Putamen (tissue), 1 donor: ENCODE measurements at regions not wholly inside any gene's neighbourhood (a gene's known extent, or its start where the extent isn't known, plus 50 kb on each side); places are given as distances from the start of the nearest gene placed in this dataset.

Experiments used
- DNase-seq: peaks from one replicate; pipeline ENCODE4 v3.0.0-alpha.2; 2016; ENCODE audit warnings: low spot score

DNA sequence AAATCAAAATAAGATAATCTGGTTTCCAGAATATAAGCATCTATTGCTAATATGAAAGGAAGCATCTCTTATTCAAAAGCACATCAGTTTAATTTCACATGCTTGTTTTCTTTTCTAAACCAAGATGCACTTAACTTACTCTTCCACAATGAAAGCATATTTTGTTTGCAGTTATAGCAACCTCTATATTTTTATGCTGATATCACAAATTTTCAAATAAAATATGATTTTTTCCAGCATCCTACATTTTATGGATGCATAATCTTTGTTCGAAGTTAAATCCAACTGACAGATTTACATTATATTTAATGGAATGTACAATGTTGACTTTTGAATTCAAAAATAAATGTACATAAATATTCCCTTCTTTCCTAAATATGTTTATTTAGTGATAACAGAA, 978.3 kb upstream of the B3GALT2 start:
- DNase-seq = no peak

- DNase-seq = no peak
Measured at GRCh38 chr1:194161591-194161990, 975.2 kb upstream of the B3GALT2 start.

DNA sequence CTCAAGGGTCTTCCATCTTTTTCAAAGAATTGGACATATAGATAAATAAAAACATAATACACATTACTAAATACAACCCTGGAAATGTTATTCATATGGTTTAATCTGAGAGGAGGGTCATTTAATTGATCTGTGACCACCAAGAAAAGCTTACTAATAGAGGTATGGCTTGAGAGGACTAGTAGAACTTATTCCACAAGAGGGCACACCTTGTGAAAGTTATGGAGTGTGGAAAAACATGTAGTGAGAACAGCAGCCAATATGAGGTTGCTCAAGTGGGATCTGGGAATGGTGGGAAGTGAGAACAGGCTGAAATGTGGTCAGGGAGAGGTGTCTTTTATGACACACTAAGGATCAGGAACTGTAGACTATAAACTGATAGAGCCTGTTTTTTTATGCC, 973.5 kb upstream of the B3GALT2 start:
- no peak for DNase-seq

DNA sequence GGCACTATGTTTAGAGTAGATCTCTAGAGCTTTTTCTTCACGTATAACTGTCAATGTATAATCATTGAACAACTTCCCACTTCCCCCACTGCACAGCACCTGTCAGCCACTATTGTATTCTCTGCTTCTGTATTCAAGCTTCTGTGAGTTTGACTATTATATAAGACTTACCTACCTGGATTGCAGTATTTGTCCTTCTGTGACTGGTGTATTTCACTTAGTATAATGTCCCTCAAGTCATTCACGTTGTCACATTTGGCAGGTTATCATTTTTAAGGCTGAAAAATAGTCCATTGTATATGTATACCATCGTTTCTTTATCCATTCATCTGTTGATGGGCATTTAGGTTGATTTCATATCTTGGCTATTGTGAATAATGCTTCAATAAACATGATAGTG, 969.5 kb upstream of the B3GALT2 start:
- no peak for DNase-seq

DNA sequence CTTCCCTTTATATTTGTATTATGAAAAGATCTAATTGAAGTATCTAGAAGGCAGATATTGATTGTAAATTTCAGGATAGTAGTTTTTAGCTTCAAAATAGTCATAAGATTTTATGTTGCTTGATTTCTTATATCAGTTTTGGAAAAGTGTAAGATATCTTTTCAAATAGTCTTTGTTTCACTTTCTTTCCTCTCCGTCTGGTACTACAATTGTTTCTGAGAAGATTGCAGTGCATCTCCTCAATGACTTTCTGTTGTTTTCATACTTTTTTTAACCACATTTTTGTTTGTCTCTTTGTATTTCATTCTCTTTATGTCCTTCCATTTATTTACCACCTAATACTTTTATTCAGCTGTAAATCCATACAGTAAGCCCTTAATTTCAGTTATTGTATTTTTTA, 964.6 kb upstream of the B3GALT2 start:
- DNase-seq = no peak

DNA sequence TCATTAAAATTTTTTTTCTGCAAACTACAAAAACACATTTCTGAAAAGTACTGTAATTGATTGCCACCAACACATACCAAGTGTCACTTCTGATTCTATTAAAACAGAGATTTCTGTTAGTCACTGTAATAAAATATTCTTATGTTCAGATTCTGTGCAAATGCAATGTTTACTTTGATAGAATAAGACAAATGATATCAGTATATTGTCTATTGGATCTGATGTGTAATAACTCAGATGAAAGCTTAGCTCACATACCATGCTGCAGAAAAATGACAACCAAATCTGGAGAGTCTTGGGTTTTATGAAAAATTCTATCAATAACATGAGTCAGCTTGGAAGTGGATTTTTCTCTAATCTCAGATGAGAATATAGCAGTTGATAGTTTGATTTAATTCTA, 963.8 kb upstream of the B3GALT2 start:
- DNase-seq = no peak

GRCh38 chr1:194133152-194133551, 946.7 kb upstream of the B3GALT2 start:
- DNase-seq = no peak

DNA sequence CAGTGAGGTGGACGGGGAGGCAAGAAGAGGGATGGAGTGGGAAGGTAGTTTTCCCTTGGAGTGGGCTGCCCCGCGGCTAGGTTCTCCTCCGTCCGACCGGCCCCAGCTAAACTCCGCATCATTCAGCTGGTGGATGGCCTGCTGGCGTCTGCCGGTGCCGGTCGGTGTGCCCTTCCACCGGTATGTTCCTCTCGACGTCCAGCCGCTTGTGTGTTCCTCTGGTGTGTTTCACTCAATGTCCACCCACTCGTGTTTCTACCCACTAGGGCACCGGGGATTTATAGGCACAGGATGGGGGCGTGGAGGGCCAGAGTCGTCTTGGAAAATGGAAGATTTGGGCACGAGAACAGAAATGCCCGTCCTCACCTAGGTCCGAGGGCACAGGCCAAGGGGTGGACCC, 931.7 kb upstream of the B3GALT2 start:
- DNase-seq = no peak

- DNase-seq = no peak
Measured at GRCh38 chr1:194117582-194117981, 931.2 kb upstream of the B3GALT2 start.

- DNase-seq = no peak
Measured at GRCh38 chr1:194114288-194114687, 927.9 kb upstream of the B3GALT2 start.

DNA sequence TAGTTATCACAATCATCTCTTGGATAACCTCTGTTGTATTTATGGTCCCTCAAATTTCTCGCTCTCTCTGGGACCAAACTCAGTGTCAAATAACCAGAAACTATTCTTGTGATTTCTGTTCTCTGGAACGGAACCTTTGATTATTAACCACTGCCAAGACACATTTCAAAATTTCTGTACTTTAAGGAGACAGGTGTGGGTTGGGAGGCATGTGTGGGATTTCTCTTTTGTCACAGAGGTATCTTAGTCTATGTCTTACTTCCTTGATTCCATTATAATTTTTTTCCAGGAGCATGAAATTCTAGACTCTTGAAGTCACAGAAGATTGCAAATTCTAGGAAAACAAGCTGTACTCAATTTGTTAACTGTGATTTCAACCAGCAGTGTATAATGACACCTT, 919.0 kb upstream of the B3GALT2 start:
- DNase-seq = peak; percentile 65

DNA sequence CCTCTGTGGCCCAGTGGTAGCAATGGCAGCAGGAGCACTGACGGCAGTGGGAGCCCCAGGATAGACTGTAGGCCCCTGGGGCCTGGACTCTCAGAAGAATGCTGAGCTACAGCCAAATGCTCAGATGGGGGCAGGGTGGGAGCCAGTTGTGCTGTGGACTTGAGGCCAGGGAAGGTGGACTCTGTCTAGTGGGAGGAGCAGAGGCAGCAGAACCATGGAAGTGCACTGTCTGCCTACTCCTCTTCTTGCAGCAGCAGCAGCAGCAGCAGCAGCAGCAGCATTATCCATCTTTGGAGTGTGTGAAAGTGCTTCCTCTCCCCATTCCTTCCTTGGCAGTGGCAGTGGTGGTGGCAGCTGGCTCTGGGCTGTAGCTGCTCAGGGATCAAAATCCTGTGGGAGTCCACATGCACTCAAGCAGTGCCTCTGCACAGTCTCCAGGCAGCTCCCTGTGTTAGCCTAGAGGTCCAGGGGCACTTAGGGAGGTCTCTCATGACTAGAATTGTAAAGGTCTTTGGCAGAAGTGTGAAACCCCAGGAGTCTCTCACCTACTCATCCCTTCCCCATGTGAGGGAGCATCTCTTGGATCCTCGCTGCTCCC, 917.9 kb upstream of the B3GALT2 start:
- DNase-seq = no peak

DNA sequence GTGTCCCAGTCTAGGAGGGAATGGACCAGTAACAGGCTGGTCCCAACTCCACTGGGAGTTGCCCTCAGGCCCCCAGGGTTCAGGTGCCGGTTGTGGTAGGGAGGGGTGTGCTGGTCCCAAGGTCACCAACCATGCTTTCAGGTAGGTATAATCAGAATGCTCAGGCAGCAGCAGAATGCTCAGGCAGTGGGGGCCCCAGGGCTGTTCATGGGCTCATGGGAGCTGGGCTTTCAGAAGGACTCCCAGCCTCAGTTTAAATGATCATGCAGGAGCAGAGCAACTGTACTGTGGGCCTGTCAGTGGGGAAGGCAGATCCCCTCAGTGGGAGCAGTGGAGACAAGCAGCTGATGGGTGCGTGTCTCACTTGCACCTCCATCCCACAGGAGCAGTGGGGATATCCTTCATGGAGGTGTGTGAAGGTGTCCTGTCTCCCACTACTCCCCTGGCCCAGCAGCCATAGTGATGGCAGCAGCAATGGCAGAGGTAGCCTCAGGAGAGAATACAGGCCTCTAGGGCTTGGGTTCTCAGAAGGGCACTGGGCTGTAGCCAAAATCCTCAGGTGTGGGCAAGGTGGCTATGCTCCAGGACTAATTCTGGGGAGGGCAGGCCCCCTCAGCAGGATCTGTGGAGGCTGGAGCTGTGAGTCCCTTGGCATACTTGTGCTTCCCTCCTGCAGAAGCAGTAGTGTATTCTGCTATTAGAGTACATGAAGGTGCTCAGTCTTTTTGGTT, 917.3 kb upstream of the B3GALT2 start:
- DNase-seq = no peak

GRCh38 chr1:194103101-194103500, 916.7 kb upstream of the B3GALT2 start:
- DNase-seq = no peak

GRCh38 chr1:194102607-194103006, 916.2 kb upstream of the B3GALT2 start:
- DNase-seq = no peak

DNA sequence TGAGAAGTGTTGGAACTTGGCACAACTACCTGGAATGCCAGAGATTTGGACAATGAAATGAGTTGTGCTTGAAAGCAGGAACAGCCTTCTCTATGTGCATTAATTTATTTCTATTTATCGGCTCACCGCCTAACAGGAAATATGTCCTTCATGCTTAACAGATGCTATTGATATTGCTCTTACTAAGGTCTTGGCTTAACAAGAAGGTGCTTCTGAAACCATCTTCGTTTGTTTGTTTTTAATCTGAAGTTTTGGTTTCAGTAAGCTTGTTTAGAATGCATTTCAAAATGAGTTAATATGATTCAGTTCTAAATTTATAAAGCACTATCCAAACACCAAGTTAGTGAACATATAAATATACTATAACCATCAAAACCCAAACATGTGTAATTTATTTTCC, 898.3 kb upstream of the B3GALT2 start:
- DNase-seq = no peak

- DNase-seq = no peak
Measured at GRCh38 chr1:194081444-194081843, 895.0 kb upstream of the B3GALT2 start.

- DNase-seq = no peak
Measured at GRCh38 chr1:194080826-194081225, 894.4 kb upstream of the B3GALT2 start.

DNA sequence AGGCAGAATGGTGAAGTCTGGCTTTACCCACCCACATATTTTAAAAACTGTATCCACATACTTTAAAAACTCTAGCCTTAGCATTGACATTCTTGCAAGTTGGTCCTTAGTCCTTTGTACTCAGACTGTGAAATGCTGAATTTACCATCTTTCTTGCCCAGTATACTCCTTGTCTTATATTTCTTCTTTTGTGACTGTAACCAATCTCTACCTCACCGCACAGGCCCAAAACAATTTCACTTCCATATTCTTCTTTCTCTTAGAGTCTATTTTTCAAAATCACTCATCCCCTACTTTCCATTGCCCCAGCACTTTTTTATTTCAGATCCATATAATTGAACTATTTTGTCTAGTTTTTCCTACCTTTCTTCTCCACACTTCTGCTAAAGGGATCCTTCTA, 892.4 kb upstream of the B3GALT2 start:
- DNase-seq = no peak

- DNase-seq = no peak
Measured at GRCh38 chr1:194076646-194077045, 890.2 kb upstream of the B3GALT2 start.

GRCh38 chr1:194073833-194074232, 887.4 kb upstream of the B3GALT2 start:
- no peak for DNase-seq

DNA sequence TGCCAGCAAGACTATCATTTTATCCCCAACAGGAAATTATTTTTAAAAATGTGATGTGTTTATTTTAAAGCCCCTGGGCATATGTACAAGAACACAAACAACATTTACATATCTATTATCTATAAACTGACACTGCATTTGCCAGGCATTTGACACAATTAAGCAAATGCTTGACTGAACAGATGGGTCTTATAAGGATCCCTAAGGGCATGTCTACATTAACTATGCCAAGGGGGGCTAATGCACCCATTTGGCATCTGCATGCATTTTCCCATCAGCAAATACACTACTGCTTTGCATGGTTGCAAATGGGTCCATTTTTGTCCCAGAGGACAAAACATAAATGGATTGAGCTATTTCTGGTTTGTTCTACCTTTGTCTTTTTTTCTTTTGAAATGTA, 884.8 kb upstream of the B3GALT2 start:
- DNase-seq = no peak

GRCh38 chr1:194069831-194070218, 883.4 kb upstream of the B3GALT2 start:
- no peak for DNase-seq

- DNase-seq = no peak
Measured at GRCh38 chr1:194069168-194069830, 882.9 kb upstream of the B3GALT2 start.
